H1 (cell line): ENCODE measurements at regions not wholly inside any gene's neighbourhood (a gene's known extent, or its start where the extent isn't known, plus 50 kb on each side); places are given as distances from the start of the nearest gene placed in this dataset.

Source experiments
- CTCF ChIA-PET: fragments of 300-600 bp; sonication (Branson Sonifier 250); formaldehyde crosslinking; loops from one replicate; lab custom pipeline; 2021; ENCODE audit not compliant: partially characterized antibody; lab: Charles Lee
- POLR2A ChIA-PET: fragments of 300-600 bp; sonication (Branson Sonifier 250); formaldehyde crosslinking; loops from one replicate; lab custom pipeline; 2021; ENCODE audit warnings: inconsistent platforms; ENCODE audit not compliant: partially characterized antibody; lab: Charles Lee
- DNase-seq, 2 experiments: peaks; one replicate each; pipeline versions ENCODE4 v3.0.0 to v3.0.0-alpha.2; 2010 to 2022; ENCODE audit warnings: low spot score in 2 of 2, low read depth in 1 of 2, mixed read lengths in 1 of 2
- FAIRE-seq: peaks from 2 replicates; lab custom pipeline; 2011; peaks lifted over from hg19 to GRCh38; lab: Jason Lieb, UNC
- H2AFZ ChIP-seq: 2 replicates; pipeline ENCODE4 v1.8.1; 2012; ENCODE audit warnings: low read length, inconsistent platforms
- H2AK5ac ChIP-seq: 2 replicates; pipeline ENCODE4 v1.6.1; 2013; ENCODE audit warnings: low read depth, low read length
- H2BK120ac ChIP-seq: replicated peaks from 2 replicates; pipeline ENCODE3; 2013; ENCODE audit warnings: low read depth, low read length, inconsistent platforms
- H2BK12ac ChIP-seq: 2 replicates; pipeline ENCODE4 v1.6.1; 2013; ENCODE audit warnings: low read depth, low read length
- H2BK15ac ChIP-seq: 2 replicates; pipeline ENCODE4 v1.6.1; 2013; ENCODE audit warnings: low read length
- H2BK20ac ChIP-seq: 2 replicates; pipeline ENCODE4 v1.6.1; 2013; ENCODE audit warnings: low read length
- H2BK5ac ChIP-seq: 2 replicates; pipeline ENCODE4 v1.6.1; 2013; ENCODE audit warnings: low read depth, low read length
- H3K14ac ChIP-seq: 2 replicates; pipeline ENCODE4 v1.6.1; 2013; ENCODE audit warnings: inconsistent platforms; ENCODE audit not compliant: insufficient read length
- H3K18ac ChIP-seq: 2 replicates; pipeline ENCODE4 v1.6.1; 2013; ENCODE audit warnings: low read length; ENCODE audit errors: extremely low read depth
- H3K23ac ChIP-seq: 2 replicates; pipeline ENCODE4 v1.6.1; 2013; ENCODE audit warnings: inconsistent platforms; ENCODE audit not compliant: insufficient read length
- H3K23me2 ChIP-seq: 2 replicates; pipeline ENCODE4 v1.6.1; 2013; ENCODE audit warnings: low read depth, low read length
- H3K27ac ChIP-seq: 2 replicates; pipeline ENCODE4 v1.6.1; 2011; ENCODE audit warnings: low read depth, low read length, inconsistent platforms
- H3K27me3 ChIP-seq, 4 experiments: replicated peaks in 1 of 4; 1 replicate in 1 of 4; 2 replicates in 3 of 4; pipeline versions ENCODE4 v1.6.1 to v1.8.1; 2011 to 2013; ENCODE audit warnings: low read length in 3 of 4, mild to moderate bottlenecking in 3 of 4, inconsistent platforms in 2 of 4, mixed read lengths in 2 of 4, moderate library complexity in 1 of 4; ENCODE audit not compliant: control insufficient read depth in 3 of 4, insufficient read depth in 3 of 4; ENCODE audit errors: extremely low read depth in 1 of 4
- H3K36me3 ChIP-seq, 4 experiments: 2 replicates each; pipeline versions ENCODE4 v1.6.1 to v1.8.1; 2011 to 2013; ENCODE audit warnings: mild to moderate bottlenecking in 4 of 4, low read length in 3 of 4, moderate library complexity in 2 of 4, control low read depth in 1 of 4, inconsistent platforms in 1 of 4; ENCODE audit not compliant: insufficient read depth in 4 of 4, control insufficient read depth in 2 of 4
- H3K4ac ChIP-seq: replicated peaks from 2 replicates; pipeline ENCODE3; 2013; ENCODE audit warnings: low read length, low read depth, mixed read lengths, inconsistent platforms; ENCODE audit not compliant: insufficient read length
- H3K4me1 ChIP-seq, 4 experiments: replicated peaks in 1 of 4; 1 replicate in 1 of 4; 2 replicates in 3 of 4; pipeline versions ENCODE4 v1.6.1 to v1.8.1; 2011 to 2013; ENCODE audit warnings: low read length in 3 of 4, inconsistent platforms in 2 of 4, mixed read lengths in 1 of 4; ENCODE audit not compliant: insufficient read depth in 4 of 4, control insufficient read depth in 3 of 4
- H3K4me2 ChIP-seq, 2 experiments: 2 replicates each; pipeline versions ENCODE4 v1.6.1 to v1.8.1; 2011 to 2013; ENCODE audit warnings: low read depth in 2 of 2, low read length in 2 of 2, control low read depth in 1 of 2, inconsistent platforms in 1 of 2, mild to moderate bottlenecking in 1 of 2; ENCODE audit not compliant: insufficient read depth in 1 of 2
- H3K4me3 ChIP-seq, 4 experiments: fragments of 200-600, 300-600 bp in 1 of 4; sonication (generic), shearing (Covaris generic), sonication (Bioruptor Twin) in 1 of 4; 2 replicates each; pipeline versions ENCODE4 v1.5.1 to v1.8.1; 2011 to 2016; ENCODE audit warnings: low read length in 4 of 4, low read depth in 3 of 4, control low read depth in 2 of 4, inconsistent platforms in 2 of 4, mild to moderate bottlenecking in 2 of 4, mixed read lengths in 1 of 4, moderate library complexity in 1 of 4; ENCODE audit not compliant: insufficient read depth in 2 of 4; ENCODE audit errors: extremely low read depth in 1 of 4
- H3K56ac ChIP-seq: replicated peaks from 2 replicates; pipeline ENCODE3; 2013; ENCODE audit warnings: low read depth, mild to moderate bottlenecking, mixed read lengths, low read length, inconsistent platforms; ENCODE audit not compliant: insufficient read length
- H3K79me1 ChIP-seq: 2 replicates; pipeline ENCODE4 v1.6.1; 2013; ENCODE audit warnings: low read depth, low read length, control low read depth
- H3K79me2 ChIP-seq, 2 experiments: 2 replicates each; pipeline versions ENCODE4 v1.6.1 to v1.8.1; 2012 to 2013; ENCODE audit warnings: low read length in 2 of 2, mild to moderate bottlenecking in 2 of 2, inconsistent platforms in 1 of 2; ENCODE audit not compliant: insufficient read depth in 2 of 2, control insufficient read depth in 1 of 2
- H3K9ac ChIP-seq, 4 experiments: replicated peaks in 1 of 4; 1 replicate in 1 of 4; 2 replicates in 3 of 4; pipeline versions ENCODE4 v1.6.1 to v1.8.1; 2011 to 2013; ENCODE audit warnings: low read depth in 3 of 4, low read length in 3 of 4, control low read depth in 2 of 4, mild to moderate bottlenecking in 2 of 4, moderate library complexity in 2 of 4, inconsistent platforms in 1 of 4; ENCODE audit errors: extremely low read depth in 1 of 4
- H3K9me3 ChIP-seq, 2 experiments: 2 replicates each; pipeline versions ENCODE4 v1.6.1 to v1.8.1; 2012 to 2013; ENCODE audit warnings: mild to moderate bottlenecking in 2 of 2, moderate library complexity in 2 of 2, control low read depth in 1 of 2, inconsistent platforms in 1 of 2, low read depth in 1 of 2, low read length in 1 of 2, mixed read lengths in 1 of 2; ENCODE audit not compliant: insufficient read depth in 2 of 2
- H4K20me1 ChIP-seq, 2 experiments: replicated peaks in 1 of 2; 2 replicates each; pipeline versions ENCODE3 to v1.8.1; 2011 to 2013; ENCODE audit warnings: inconsistent platforms in 2 of 2, low read length in 2 of 2, mild to moderate bottlenecking in 1 of 2; ENCODE audit not compliant: insufficient read depth in 2 of 2, control insufficient read depth in 1 of 2
- H4K5ac ChIP-seq: 2 replicates; pipeline ENCODE4 v1.6.1; 2013; ENCODE audit warnings: low read length, low read depth, mixed read lengths, inconsistent platforms; ENCODE audit not compliant: insufficient read length
- H4K8ac ChIP-seq: 2 replicates; pipeline ENCODE4 v1.8.0; 2013; ENCODE audit warnings: mild to moderate bottlenecking, moderate library complexity, low read length, inconsistent platforms; ENCODE audit not compliant: insufficient read depth; ENCODE audit errors: extremely low read depth
- H4K91ac ChIP-seq: replicated peaks from 2 replicates; pipeline ENCODE3; 2013; ENCODE audit warnings: low read length, mixed read lengths, inconsistent platforms; ENCODE audit not compliant: insufficient read length
- CEBPB ChIP-seq: IDR thresholded peaks from 2 replicates; pipeline ENCODE4 v1.6.1; 2012; ENCODE audit warnings: low read depth, low read length
- CHD1 ChIP-seq: IDR thresholded peaks from 2 replicates; pipeline ENCODE4 v1.6.1; 2012; ENCODE audit warnings: low read depth, low read length, improper control_type of control experiment
- EZH2 ChIP-seq: fragments of 200-600 bp; sonication (generic); IDR thresholded peaks from 2 replicates; pipeline ENCODE4 v1.7.1; 2012; ENCODE audit warnings: low read depth, mild to moderate bottlenecking, moderate library complexity, low read length, inconsistent platforms; ENCODE audit not compliant: severe bottlenecking
- RNF2 ChIP-seq: fragments of 200-900, 300-1000 bp; sonication (generic); IDR thresholded peaks from 2 replicates; pipeline ENCODE4 v1.7.1; 2016; ENCODE audit warnings: borderline replicate concordance, low read depth, mild to moderate bottlenecking, antibody characterized with exemption, low read length; ENCODE audit not compliant: poor library complexity, severe bottlenecking; ENCODE audit errors: missing control alignments
- RXRA ChIP-seq: IDR thresholded peaks from 2 replicates; pipeline ENCODE4 v1.6.1; 2011; ENCODE audit warnings: low read depth, mild to moderate bottlenecking, low read length, moderate library complexity; ENCODE audit not compliant: insufficient read depth
- SIX5 ChIP-seq: IDR thresholded peaks from 2 replicates; pipeline ENCODE4 v1.6.1; 2011; ENCODE audit warnings: mild to moderate bottlenecking, low read depth, low read length
- SP2 ChIP-seq: IDR thresholded peaks from 2 replicates; pipeline ENCODE4 v1.6.1; 2012; ENCODE audit warnings: mild to moderate bottlenecking, low read length, inconsistent platforms
- TAF7 ChIP-seq: optimal IDR thresholded peaks from 2 replicates; pipeline ENCODE3; 2011; ENCODE audit warnings: low read depth, mild to moderate bottlenecking, inconsistent platforms, low read length, moderate library complexity, borderline replicate concordance
- TBP ChIP-seq: IDR thresholded peaks from 2 replicates; pipeline ENCODE4 v1.6.1; 2011; ENCODE audit warnings: low read depth, low read length, improper control_type of control experiment
- WGBS, 2 experiments: shearing (Covaris generic) in 1 of 2; methylation state at CpG; one replicate each; pipeline versions ENCODE4 v1.1.6 to v1.1.7; 2013 to 2015; ENCODE audit warnings: low lambda C conversion rate in 2 of 2, mixed read lengths in 2 of 2, inconsistent platforms in 1 of 2, low coverage in 1 of 2, missing lambda C conversion rate in 1 of 2; ENCODE audit not compliant: insufficient replicate concordance in 2 of 2, insufficient coverage in 1 of 2, insufficient read length in 1 of 2; ENCODE audit errors: extremely low coverage in 1 of 2, missing lambda C conversion rate in 1 of 2; 5-methylcytosine and 5-hydroxymethylcytosine counted together
- TF ChIP-seq, protein P1 (sequence below): IDR thresholded peaks from 2 replicates; pipeline ENCODE4 v1.6.1; 2012; ENCODE audit warnings: inconsistent platforms
- TF ChIP-seq, protein P2 (sequence below): IDR thresholded peaks from 2 replicates; pipeline ENCODE4 v1.6.1; 2012; ENCODE audit warnings: inconsistent platforms

DNA sequence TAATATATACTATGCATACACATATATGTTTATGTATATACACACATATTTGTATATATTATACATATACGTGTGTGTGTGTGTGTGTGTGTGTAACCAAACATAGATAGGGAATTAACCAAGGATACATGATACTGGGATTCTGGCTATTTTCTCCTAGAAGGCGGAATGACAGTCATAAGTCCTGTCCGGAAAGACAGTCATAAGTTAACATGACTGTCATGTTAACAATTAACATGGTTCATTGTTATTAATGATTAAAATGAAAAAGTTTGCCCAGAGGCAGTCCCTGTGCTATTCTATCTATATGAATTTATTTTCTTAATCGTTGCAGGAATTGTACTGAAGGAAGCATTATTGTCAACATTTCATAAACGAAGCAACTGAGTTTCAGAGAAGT lies 450.7 kb upstream of the NXPH2 start:
- H3K4me3 ChIP-seq: no peak overlapping the region
- H3K9me3 ChIP-seq: no peaks in the 10 kb centered on the region
- no peaks in the 10 kb centered on the region for H3K27me3 ChIP-seq
- H2AFZ ChIP-seq: no peak overlapping the region
- no peak overlapping the region for H2BK120ac ChIP-seq
- H3K14ac ChIP-seq: no peak overlapping the region
- H4K20me1 ChIP-seq: no peaks in the 10 kb centered on the region
- no peak overlapping the region for H2BK12ac ChIP-seq
- DNase-seq (no peak), FAIRE-seq (no peak)
- WGBS, 2 experiments: 83% methylated on average over 5 of the region's 5 CpGs; no CpG with 5 or more reads in 1 of the 2 experiments
- no peak overlapping the region for H3K18ac ChIP-seq
- H3K27ac ChIP-seq: no peak overlapping the region
- no peaks in the 10 kb centered on the region for H3K79me1 ChIP-seq
- no peak overlapping the region for H2AK5ac ChIP-seq
- H3K9ac ChIP-seq: no peak overlapping the region
- H2BK5ac ChIP-seq: no peak overlapping the region
- H3K23ac ChIP-seq: no peak overlapping the region
- H3K23me2 ChIP-seq: no peaks in the 10 kb centered on the region
- ChIA-PET POLR2A (interaction anchor here (0.9 kb wide), 1 partner anchor 12 kb away, joined by 3 read pairs; no protein-coding TSS in a partner anchor), CTCF (no interaction called here)
- no peaks in the 10 kb centered on the region for H3K79me2 ChIP-seq
- no peak overlapping the region for H3K4me2 ChIP-seq
- no peak overlapping the region for H4K8ac ChIP-seq
- no peaks in the 10 kb centered on the region for H3K4me1 ChIP-seq
- H2BK20ac ChIP-seq: no peak overlapping the region
- no peak overlapping the region for H2BK15ac ChIP-seq
- no peak overlapping the region for H4K91ac ChIP-seq
- H3K36me3 ChIP-seq: no peaks in the 10 kb centered on the region
- no peak overlapping the region for H3K56ac ChIP-seq
- H4K5ac ChIP-seq: no peak overlapping the region
- no peak overlapping the region for H3K4ac ChIP-seq
- TF ChIP-seq RNF2 (no peak), TAF7 (no peak), CHD1 (no peak), TBP (no peak), SP2 (no peak), EZH2 (no peak), CEBPB (no peak), SIX5 (no peak), RXRA (no peak)
- TF ChIP-seq, protein P1, sequence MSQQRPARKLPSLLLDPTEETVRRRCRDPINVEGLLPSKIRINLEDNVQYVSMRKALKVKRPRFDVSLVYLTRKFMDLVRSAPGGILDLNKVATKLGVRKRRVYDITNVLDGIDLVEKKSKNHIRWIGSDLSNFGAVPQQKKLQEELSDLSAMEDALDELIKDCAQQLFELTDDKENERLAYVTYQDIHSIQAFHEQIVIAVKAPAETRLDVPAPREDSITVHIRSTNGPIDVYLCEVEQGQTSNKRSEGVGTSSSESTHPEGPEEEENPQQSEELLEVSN: no peak
- TF ChIP-seq, protein P2, sequence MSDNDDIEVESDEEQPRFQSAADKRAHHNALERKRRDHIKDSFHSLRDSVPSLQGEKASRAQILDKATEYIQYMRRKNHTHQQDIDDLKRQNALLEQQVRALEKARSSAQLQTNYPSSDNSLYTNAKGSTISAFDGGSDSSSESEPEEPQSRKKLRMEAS: no peak
